ENCODE measurements at regions not wholly inside any gene's neighbourhood (a gene's known extent, or its start where the extent isn't known, plus 50 kb on each side); places are given as distances from the start of the nearest gene placed in this dataset.

- Histone ChIP-seq H3K27ac (ENCODE audit: low read depth in 1 of 2, low read length in 1 of 2) (no peak overlapping the region), H3K27me3 (ENCODE audit: control insufficient read depth in 3 of 3, insufficient read depth in 3 of 3, low read length in 2 of 3) (no peaks in the 10 kb centered on the region), H3K4me1 (ENCODE audit: control insufficient read depth in 5 of 5, insufficient read depth in 5 of 5, low read length in 5 of 5) (no peaks in the 10 kb centered on the region), H3K9ac (ENCODE audit: insufficient read depth in 1 of 2, low read length in 2 of 2) (no peak overlapping the region), H3K4me3 (no peak overlapping the region), H3K9me3 (ENCODE audit: control insufficient read depth in 4 of 4, insufficient read depth in 3 of 4, low read length in 3 of 4) (no peaks in the 10 kb centered on the region), H3K36me3 (ENCODE audit: control insufficient read depth in 4 of 4, insufficient read depth in 4 of 4, low read length in 4 of 4) (no peaks in the 10 kb centered on the region)
- DNase-seq, result no peak
- ATAC-seq (ENCODE audit: insufficient read depth, low FRiP score), result no peak
- WGBS, 2 donors, result 97 to 98% methylated on average over 1 of the region's 1 CpG
- TF ChIP-seq, protein P1, sequence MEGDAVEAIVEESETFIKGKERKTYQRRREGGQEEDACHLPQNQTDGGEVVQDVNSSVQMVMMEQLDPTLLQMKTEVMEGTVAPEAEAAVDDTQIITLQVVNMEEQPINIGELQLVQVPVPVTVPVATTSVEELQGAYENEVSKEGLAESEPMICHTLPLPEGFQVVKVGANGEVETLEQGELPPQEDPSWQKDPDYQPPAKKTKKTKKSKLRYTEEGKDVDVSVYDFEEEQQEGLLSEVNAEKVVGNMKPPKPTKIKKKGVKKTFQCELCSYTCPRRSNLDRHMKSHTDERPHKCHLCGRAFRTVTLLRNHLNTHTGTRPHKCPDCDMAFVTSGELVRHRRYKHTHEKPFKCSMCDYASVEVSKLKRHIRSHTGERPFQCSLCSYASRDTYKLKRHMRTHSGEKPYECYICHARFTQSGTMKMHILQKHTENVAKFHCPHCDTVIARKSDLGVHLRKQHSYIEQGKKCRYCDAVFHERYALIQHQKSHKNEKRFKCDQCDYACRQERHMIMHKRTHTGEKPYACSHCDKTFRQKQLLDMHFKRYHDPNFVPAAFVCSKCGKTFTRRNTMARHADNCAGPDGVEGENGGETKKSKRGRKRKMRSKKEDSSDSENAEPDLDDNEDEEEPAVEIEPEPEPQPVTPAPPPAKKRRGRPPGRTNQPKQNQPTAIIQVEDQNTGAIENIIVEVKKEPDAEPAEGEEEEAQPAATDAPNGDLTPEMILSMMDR (IDR thresholded peaks at IDR 0.05; ENCODE audit: control extremely low read depth, extremely low read depth), result no peak
Measured at GRCh38 chr14:66414511-66414910, 71.7 kb upstream of the CCDC196 start.

GRCh38 chr14:66420251-66421006, 65.7 kb upstream of the CCDC196 start:
- TF ChIP-seq, protein P1 (IDR thresholded peaks at IDR 0.05; ENCODE audit: control extremely low read depth, extremely low read depth), result no peak
- Histone ChIP-seq H3K4me3 (no peak overlapping the region), H3K36me3 (ENCODE audit: control insufficient read depth in 4 of 4, insufficient read depth in 4 of 4, low read length in 4 of 4) (no peaks in the 10 kb centered on the region), H3K4me1 (ENCODE audit: control insufficient read depth in 5 of 5, insufficient read depth in 5 of 5, low read length in 5 of 5) (no peaks in the 10 kb centered on the region), H3K9me3 (ENCODE audit: control insufficient read depth in 4 of 4, insufficient read depth in 3 of 4, low read length in 3 of 4) (no peaks in the 10 kb centered on the region), H3K9ac (ENCODE audit: insufficient read depth in 1 of 2, low read length in 2 of 2) (no peak overlapping the region), H3K27me3 (ENCODE audit: control insufficient read depth in 3 of 3, insufficient read depth in 3 of 3, low read length in 2 of 3) (no peaks in the 10 kb centered on the region), H3K27ac (ENCODE audit: low read depth in 1 of 2, low read length in 1 of 2) (no peak overlapping the region)
- DNase-seq (no peak), ATAC-seq (ENCODE audit: insufficient read depth, low FRiP score) (no peak)
- 82 to 85% methylated on average over 2 of the region's 2 CpGs for WGBS, 2 donors

DNA sequence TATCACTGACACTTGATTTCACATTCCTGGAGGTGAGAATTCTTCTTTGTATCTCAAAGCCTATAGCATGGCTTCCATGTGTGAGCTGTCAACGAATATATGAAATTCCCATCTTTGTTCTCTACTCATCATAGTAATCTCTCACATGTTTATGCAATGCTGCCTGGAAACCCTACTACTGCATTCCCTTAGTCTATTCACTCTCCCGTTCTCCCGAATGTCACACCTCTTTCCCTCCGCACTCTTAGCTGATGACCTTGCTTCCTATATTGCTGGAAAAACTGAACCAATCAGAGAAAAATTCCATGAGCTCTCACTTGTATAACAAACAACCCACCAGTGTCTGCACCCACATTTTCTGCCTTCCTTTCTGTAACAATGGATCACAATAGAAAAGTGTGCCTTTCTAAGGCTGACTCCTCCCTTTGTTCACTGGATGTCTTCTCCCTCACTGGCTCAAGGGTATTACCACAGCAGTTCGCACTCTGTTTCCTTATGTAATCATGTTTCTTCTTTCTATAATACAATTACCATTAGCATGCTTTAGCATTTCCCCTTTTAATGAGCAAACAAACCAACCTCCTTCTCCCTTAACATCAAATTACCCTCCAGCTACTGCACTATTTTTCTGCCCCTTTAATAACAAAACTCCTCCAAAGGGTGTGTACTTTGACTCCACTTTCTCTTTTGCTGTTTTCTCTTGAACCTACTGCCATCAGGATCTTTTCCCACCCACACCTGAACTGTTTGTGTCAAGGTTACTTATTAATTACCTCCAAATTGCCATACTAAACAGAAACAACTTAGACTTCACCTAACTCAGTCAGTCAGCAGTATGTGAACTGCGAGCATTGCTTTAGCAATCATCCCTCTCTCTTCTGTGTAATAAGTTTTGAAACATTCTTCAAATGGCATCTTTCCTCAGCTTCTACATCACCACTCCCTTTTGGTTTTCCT, 63.9 kb upstream of the CCDC196 start:
- TF ChIP-seq, protein P1 (IDR thresholded peaks at IDR 0.05; ENCODE audit: control extremely low read depth, extremely low read depth), result no peak
- peaks cover 0 to 13% (median 0%) of the 10 kb centered on the region in 5 donors for H3K4me1 ChIP-seq (ENCODE audit: control insufficient read depth in 5 of 5, insufficient read depth in 5 of 5, low read length in 5 of 5)
- H3K27ac ChIP-seq (ENCODE audit: low read depth in 1 of 2, low read length in 1 of 2), result no peak overlapping the region
- H3K9me3 ChIP-seq (ENCODE audit: control insufficient read depth in 4 of 4, insufficient read depth in 3 of 4, low read length in 3 of 4), result no peaks in the 10 kb centered on the region
- DNase-seq (no peak), ATAC-seq (ENCODE audit: insufficient read depth, low FRiP score) (no peak)
- no peak overlapping the region for H3K4me3 ChIP-seq
- H3K36me3 ChIP-seq (ENCODE audit: control insufficient read depth in 4 of 4, insufficient read depth in 4 of 4, low read length in 4 of 4), result no peaks in the 10 kb centered on the region
- no peaks in the 10 kb centered on the region for H3K27me3 ChIP-seq (ENCODE audit: control insufficient read depth in 3 of 3, insufficient read depth in 3 of 3, low read length in 2 of 3)
- WGBS, 2 donors, result 76 to 84% methylated on average over 6 of the region's 6 CpGs
- no peak overlapping the region for H3K9ac ChIP-seq (ENCODE audit: insufficient read depth in 1 of 2, low read length in 2 of 2)
